ENCODE measurements at regions not wholly inside any gene's neighbourhood (a gene's known extent, or its start where the extent isn't known, plus 50 kb on each side); places are given as distances from the start of the nearest gene placed in this dataset.

- DNase-seq (ENCODE audit: low read depth, low spot score), result no peak
- no peak for TF ChIP-seq CTCF (IDR thresholded peaks at IDR 0.05; ENCODE audit: insufficient read depth, low read length, missing control alignments)
- no peak overlapping the region for H3K4me3 ChIP-seq (ENCODE audit: low read depth, low read length)
- ChIA-PET CTCF (no interaction called here), POLR2A (no interaction called here)
Measured at GRCh38 chr20:22797103-22797502, 212.7 kb upstream of the FOXA2 start.

GRCh38 chr20:22799687-22800086 is 215.3 kb upstream of the FOXA2 start:
- CTCF ChIA-PET, result no interaction called here
- no peak for TF ChIP-seq CTCF (IDR thresholded peaks at IDR 0.05; ENCODE audit: insufficient read depth, low read length, missing control alignments)
- H3K4me3 ChIP-seq (ENCODE audit: low read depth, low read length), result no peak overlapping the region
- POLR2A ChIA-PET, result no interaction called here
- DNase-seq (ENCODE audit: low read depth, low spot score), result no peak

- no peak for DNase-seq (ENCODE audit: low read depth, low spot score)
- no peak overlapping the region for H3K4me3 ChIP-seq (ENCODE audit: low read depth, low read length)
- ChIA-PET POLR2A (no interaction called here), CTCF (no interaction called here)
- no peak for TF ChIP-seq CTCF (IDR thresholded peaks at IDR 0.05; ENCODE audit: insufficient read depth, low read length, missing control alignments)
Measured at GRCh38 chr20:22800129-22800528, 215.8 kb upstream of the FOXA2 start.

GRCh38 chr20:22801528-22801927 is 217.2 kb upstream of the FOXA2 start:
- CTCF ChIA-PET, result no interaction called here
- TF ChIP-seq CTCF (IDR thresholded peaks at IDR 0.05; ENCODE audit: insufficient read depth, low read length, missing control alignments), result no peak
- H3K4me3 ChIP-seq (ENCODE audit: low read depth, low read length), result no peak overlapping the region
- POLR2A ChIA-PET, result no interaction called here
- no peak for DNase-seq (ENCODE audit: low read depth, low spot score)

GRCh38 chr20:22802296-22802695 is 217.9 kb upstream of the FOXA2 start:
- no peak overlapping the region for H3K4me3 ChIP-seq (ENCODE audit: low read depth, low read length)
- no peak for DNase-seq (ENCODE audit: low read depth, low spot score)
- ChIA-PET POLR2A (no interaction called here), CTCF (no interaction called here)
- no peak for TF ChIP-seq CTCF (IDR thresholded peaks at IDR 0.05; ENCODE audit: insufficient read depth, low read length, missing control alignments)

GRCh38 chr20:22805219-22805618 is 220.8 kb upstream of the FOXA2 start:
- TF ChIP-seq CTCF (IDR thresholded peaks at IDR 0.05; ENCODE audit: insufficient read depth, low read length, missing control alignments), result no peak
- peak; percentile 70 for DNase-seq (ENCODE audit: low read depth, low spot score)
- CTCF ChIA-PET, result interaction anchor here (1.2 kb wide), 1 partner anchor 113 kb away, joined by 4 read pairs; no protein-coding TSS in a partner anchor
- no peak overlapping the region for H3K4me3 ChIP-seq (ENCODE audit: low read depth, low read length)
- POLR2A ChIA-PET, result no interaction called here

Measured in AG04449 (cell line).